Heart right ventricle (tissue), 16 donors: ENCODE measurements at regions not wholly inside any gene's neighbourhood (a gene's known extent, or its start where the extent isn't known, plus 50 kb on each side); places are given as distances from the start of the nearest gene placed in this dataset.

Experiments used
- ATAC-seq, 8 donors: fragments of 200-7000 bp; cut with Tn5 transposase; one replicate each; pipeline ENCODE4 v1.9.1; 2020; ENCODE audit warnings: mild to moderate bottlenecking in 8 of 8, moderate library complexity in 8 of 8, moderate number of reproducible peaks in 1 of 8
- DNase-seq, 2 donors: peaks; one replicate each; pipeline ENCODE4 v3.0.0-alpha.2; 2020
- H3K27ac ChIP-seq, 10 donors: fragments of 200-600 bp; sonication (generic) in 2 of 10; one replicate each; pipeline versions ENCODE4 v1.5.0 to v1.8.0; 2020 to 2022; ENCODE audit warnings: mild to moderate bottlenecking in 3 of 10
- H3K27me3 ChIP-seq, 7 donors: fragments of 200-600 bp; one replicate each; pipeline ENCODE4 v1.8.0; 2021 to 2022; ENCODE audit warnings: mild to moderate bottlenecking in 2 of 7
- H3K36me3 ChIP-seq, 9 donors: fragments of 200-600 bp; sonication (generic) in 1 of 9; one replicate each; pipeline versions ENCODE4 v1.5.0 to v1.8.0; 2020 to 2022; ENCODE audit warnings: mild to moderate bottlenecking in 2 of 9
- H3K4me1 ChIP-seq, 9 donors: fragments of 200-600 bp; sonication (generic) in 1 of 9; one replicate each; pipeline versions ENCODE4 v1.5.0 to v1.8.0; 2020 to 2022; ENCODE audit warnings: mild to moderate bottlenecking in 4 of 9
- H3K4me3 ChIP-seq, 10 donors: fragments of 200-600 bp; sonication (generic) in 2 of 10; one replicate each; pipeline versions ENCODE4 v1.5.0 to v1.8.0; 2020 to 2022; ENCODE audit warnings: mild to moderate bottlenecking in 7 of 10, moderate library complexity in 2 of 10
- H3K9me3 ChIP-seq, 11 donors: fragments of 200-600 bp in 10 of 11; sonication (generic) in 2 of 11; one replicate each; pipeline versions ENCODE4 v1.5.0 to v1.8.0; 2013 to 2022; ENCODE audit warnings: mild to moderate bottlenecking in 2 of 11, control low read depth in 1 of 11, moderate library complexity in 1 of 11
- WGBS, 2 donors: extraction: QIAGEN DNeasy Blood & Tissue Kit; methylation state at CpG; one replicate each; pipeline ENCODE4 v1.1.7; 2013; ENCODE audit warnings: inconsistent platforms in 1 of 2; 5-methylcytosine and 5-hydroxymethylcytosine counted together
- intact Hi-C, 10 donors: fragments of 100-400 bp; cut with DNase I; formaldehyde crosslinking; loops; one replicate each; pipeline versions ENCODE4 v1.11.1 to v1.14.2; 2022
- TF ChIP-seq, protein P1 (sequence below), 9 donors: fragments of 200-600 bp; sonication (generic) in 2 of 9; IDR thresholded peaks; one replicate each; pipeline versions ENCODE4 v1.5.0 to v1.8.0; 2021 to 2022; ENCODE audit warnings: antibody characterized with exemption in 9 of 9, mild to moderate bottlenecking in 5 of 9, moderate library complexity in 1 of 9
- donor health status: Arrhythmogenic right ventricular cardiomyopathy.
- donor health status: ischemic (EF 13 %, LVEDD 7.1; RV severe dilation, severe dysfunction).
- donor health status: healthy with polysubstance abuse.
- donor health status: DM: no; HTN: yes; CAD: no.
- donor health status: DM: no; HTN: no; CAD: no.
- donor health status: ischemic (EF 25% LVEDD 6.9; RV normal size, moderate dysfunction).
- donor health status: ischemic (EF 25% LVEDD 5.7; RV mildly dilated, moderate dysfunction).
- donor health status: healthy.
- donor health status: DM: yes; HTN: yes; CAD: no.
- donor health status: Ischemic cardiomyopathy.
- donor health status: ischemic (EF 35%, LVEDD 5.7; RV mildly dilated, moderate dysfunction).
- donor health status: nonischemic (EF 11% LVEDD 7.7; RV severe dilation, severe dysfunction).
- donor health status: DM: yes; HTN: yes; CAD: no.
- donor health status: PGD.
- donor health status: ischemic (EF 29% LVEDD 5.4; RV normal size, mild dysfunction).
- donor health status: nonischemic (EF 23%, LVEDD 6.1; RV moderate dilation, normal function).

DNA sequence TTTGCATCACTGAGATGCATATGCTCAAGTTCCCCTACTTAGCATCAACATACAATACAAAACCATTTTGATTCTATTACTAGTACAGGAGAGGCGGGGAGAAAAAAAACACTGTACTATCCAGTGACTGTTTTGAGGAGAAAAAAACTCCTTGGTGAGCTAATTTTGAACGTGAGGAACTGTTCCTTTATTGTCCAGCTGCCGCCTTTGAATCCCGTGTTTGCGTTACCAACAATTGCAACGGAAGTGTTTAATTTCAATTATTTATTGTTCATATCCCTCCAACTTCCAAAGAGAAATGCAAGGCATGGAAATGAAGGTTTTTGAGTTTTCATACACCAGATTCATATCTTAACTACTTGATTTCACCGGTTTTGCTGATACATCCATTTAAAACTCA lies 66.4 kb upstream of the ARHGAP21 start:
- TF ChIP-seq, protein P1, sequence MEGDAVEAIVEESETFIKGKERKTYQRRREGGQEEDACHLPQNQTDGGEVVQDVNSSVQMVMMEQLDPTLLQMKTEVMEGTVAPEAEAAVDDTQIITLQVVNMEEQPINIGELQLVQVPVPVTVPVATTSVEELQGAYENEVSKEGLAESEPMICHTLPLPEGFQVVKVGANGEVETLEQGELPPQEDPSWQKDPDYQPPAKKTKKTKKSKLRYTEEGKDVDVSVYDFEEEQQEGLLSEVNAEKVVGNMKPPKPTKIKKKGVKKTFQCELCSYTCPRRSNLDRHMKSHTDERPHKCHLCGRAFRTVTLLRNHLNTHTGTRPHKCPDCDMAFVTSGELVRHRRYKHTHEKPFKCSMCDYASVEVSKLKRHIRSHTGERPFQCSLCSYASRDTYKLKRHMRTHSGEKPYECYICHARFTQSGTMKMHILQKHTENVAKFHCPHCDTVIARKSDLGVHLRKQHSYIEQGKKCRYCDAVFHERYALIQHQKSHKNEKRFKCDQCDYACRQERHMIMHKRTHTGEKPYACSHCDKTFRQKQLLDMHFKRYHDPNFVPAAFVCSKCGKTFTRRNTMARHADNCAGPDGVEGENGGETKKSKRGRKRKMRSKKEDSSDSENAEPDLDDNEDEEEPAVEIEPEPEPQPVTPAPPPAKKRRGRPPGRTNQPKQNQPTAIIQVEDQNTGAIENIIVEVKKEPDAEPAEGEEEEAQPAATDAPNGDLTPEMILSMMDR (IDR thresholded peaks at IDR 0.05), result no peak
- H3K4me1 ChIP-seq, result no peaks in the 10 kb centered on the region
- H3K9me3 ChIP-seq, result no peaks in the 10 kb centered on the region
- ATAC-seq (no peak), DNase-seq (no peak)
- no peaks in the 10 kb centered on the region for H3K36me3 ChIP-seq
- intact Hi-C loops, result no loop called here
- H3K27me3 ChIP-seq, result no peaks in the 10 kb centered on the region
- H3K4me3 ChIP-seq, result no peak overlapping the region
- 71 to 79% methylated on average over 7 of the region's 7 CpGs for WGBS, 2 donors
- peak overlapping the region in 1 of 10 donors; percentile 13 for H3K27ac ChIP-seq

DNA sequence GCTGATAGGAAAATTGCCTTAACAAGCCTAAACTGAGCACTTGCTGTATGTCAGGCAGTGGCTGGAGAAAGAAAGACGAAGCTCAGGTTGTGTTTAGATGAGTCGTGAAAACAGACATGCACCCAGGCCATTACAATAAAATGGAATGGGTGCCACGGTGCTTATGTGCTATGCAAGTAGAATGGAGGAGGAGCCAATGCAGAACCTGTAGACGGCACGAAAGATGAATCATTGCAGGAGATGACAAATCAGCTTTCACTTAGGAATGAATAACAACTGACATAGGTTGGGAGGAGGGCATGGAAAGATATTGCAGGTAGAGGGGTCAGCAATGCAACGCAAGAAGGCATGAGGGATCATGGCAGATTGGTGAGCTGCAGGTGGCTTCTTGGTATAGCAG lies 61.2 kb upstream of the ARHGAP21 start:
- ATAC-seq (no peak), DNase-seq (no peak)
- Histone ChIP-seq H3K4me1 (no peaks in the 10 kb centered on the region), H3K27me3 (peaks cover 0 to 3% (median 0%) of the 10 kb centered on the region in 7 donors), H3K36me3 (no peaks in the 10 kb centered on the region), H3K4me3 (no peak overlapping the region), H3K27ac (no peak overlapping the region), H3K9me3 (no peaks in the 10 kb centered on the region)
- intact Hi-C loops, result no loop called here
- WGBS, 2 donors, result 90 to 93% methylated on average over 6 of the region's 6 CpGs
- TF ChIP-seq, protein P1 (IDR thresholded peaks at IDR 0.05), result no peak

DNA sequence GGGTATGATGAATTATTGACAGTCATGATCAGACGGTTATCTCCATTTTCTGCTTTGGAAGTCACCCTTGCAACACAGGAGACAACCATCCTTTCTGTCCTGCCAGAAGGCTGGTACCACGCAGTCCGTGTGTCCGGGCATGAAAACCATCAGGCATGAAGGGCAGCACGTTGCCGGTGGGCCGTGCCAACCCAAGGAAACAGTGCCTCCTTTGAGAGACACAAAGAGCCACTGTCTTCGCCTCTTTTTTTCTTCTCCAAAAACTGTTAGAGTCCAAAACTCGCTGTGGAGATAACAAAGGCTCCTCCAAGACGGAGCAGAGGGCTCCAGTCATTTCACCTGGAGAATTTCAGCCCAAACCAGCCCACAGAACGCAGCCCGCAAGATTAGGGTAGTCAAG lies 60.4 kb upstream of the ARHGAP21 start:
- 89 to 91% methylated on average over 12 of the region's 12 CpGs for WGBS, 2 donors
- no peak overlapping the region for H3K27ac ChIP-seq
- no peak for ATAC-seq
- no peaks in the 10 kb centered on the region for H3K4me1 ChIP-seq
- intact Hi-C loops, result no loop called here
- H3K36me3 ChIP-seq, result no peaks in the 10 kb centered on the region
- no peak overlapping the region for H3K4me3 ChIP-seq
- no peaks in the 10 kb centered on the region for H3K9me3 ChIP-seq
- peaks cover 0 to 3% (median 0%) of the 10 kb centered on the region in 7 donors for H3K27me3 ChIP-seq
- no peak for DNase-seq
- TF ChIP-seq, protein P1 (IDR thresholded peaks at IDR 0.05), result no peak

DNA sequence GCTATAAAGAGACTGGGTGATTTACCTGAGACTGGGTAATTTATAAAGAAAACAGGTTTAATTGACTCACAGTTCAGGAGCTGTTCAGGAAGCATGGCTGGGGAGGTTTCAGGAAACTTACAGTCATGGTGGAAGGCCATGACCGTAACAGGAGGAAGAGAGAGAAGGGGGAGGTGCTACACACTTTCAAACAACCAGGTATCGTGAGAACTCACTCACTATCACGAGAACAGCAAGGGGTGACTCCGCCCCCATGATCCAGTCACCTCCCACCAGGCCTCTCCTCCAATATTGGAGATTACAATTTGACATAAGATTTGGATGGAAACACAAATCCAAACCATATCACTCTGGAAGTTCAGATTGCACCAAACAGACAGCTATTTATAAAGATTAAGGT lies 59.8 kb upstream of the ARHGAP21 start:
- Histone ChIP-seq H3K27ac (no peak overlapping the region), H3K4me1 (no peaks in the 10 kb centered on the region), H3K27me3 (peaks cover 0 to 3% (median 0%) of the 10 kb centered on the region in 7 donors), H3K4me3 (no peak overlapping the region), H3K36me3 (no peaks in the 10 kb centered on the region), H3K9me3 (no peaks in the 10 kb centered on the region)
- WGBS, 2 donors, result 82 to 87% methylated on average over 4 of the region's 4 CpGs
- ATAC-seq, result no peak
- intact Hi-C loops, result no loop called here
- DNase-seq, result no peak
- TF ChIP-seq, protein P1 (IDR thresholded peaks at IDR 0.05), result no peak
